GM18873 (cell line): ENCODE measurements at regions not wholly inside any gene's neighbourhood (a gene's known extent, or its start where the extent isn't known, plus 50 kb on each side); places are given as distances from the start of the nearest gene placed in this dataset.

Experiments used
- ATAC-seq: cut with Tn5 transposase; IDR thresholded peaks from one replicate; pipeline ENCODE4 v1.9.1; 2021; ENCODE audit warnings: mild to moderate bottlenecking, moderate library complexity, moderate number of reproducible peaks; ENCODE audit not compliant: unreplicated experiment, low FRiP score

DNA sequence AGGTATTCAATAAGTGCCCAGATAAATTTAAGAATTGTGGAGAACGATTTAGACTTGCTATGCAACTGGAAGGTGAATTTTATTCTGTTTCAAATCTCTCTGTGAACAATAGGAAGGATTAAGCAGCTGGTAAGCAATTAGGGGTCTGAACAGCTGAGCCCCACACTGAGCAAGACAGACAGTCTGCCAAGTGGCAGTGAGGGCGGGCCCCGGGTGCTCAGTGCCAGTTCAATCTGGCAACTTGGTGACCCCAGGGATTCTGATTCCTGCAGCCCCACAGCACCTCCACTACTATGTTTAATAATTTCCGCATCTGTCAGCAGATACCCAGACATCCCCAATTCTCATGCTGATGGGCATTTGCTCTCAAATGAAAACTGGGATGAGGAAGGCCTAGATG, 317.3 kb downstream of the PPP1R2C start:
- ATAC-seq, result no peak

DNA sequence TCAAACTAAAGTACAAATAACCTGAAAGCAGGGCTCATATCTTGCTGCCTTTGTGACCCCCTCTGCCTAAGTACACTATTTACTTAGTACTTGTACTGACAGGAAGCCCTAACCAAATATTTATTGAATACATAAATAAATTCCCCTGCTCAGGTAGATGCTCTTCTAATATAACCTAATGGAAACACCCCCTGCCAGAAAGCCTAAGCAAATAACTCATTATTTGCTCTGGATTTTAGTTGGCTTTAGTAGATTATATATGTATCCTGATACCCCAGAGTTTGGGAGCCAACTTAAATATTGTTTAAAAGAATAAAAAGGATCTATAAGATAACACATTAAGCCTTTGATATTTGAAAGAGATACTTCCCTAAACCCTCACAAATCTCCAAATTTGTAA, 318.2 kb downstream of the PPP1R2C start:
- ATAC-seq, result no peak

DNA sequence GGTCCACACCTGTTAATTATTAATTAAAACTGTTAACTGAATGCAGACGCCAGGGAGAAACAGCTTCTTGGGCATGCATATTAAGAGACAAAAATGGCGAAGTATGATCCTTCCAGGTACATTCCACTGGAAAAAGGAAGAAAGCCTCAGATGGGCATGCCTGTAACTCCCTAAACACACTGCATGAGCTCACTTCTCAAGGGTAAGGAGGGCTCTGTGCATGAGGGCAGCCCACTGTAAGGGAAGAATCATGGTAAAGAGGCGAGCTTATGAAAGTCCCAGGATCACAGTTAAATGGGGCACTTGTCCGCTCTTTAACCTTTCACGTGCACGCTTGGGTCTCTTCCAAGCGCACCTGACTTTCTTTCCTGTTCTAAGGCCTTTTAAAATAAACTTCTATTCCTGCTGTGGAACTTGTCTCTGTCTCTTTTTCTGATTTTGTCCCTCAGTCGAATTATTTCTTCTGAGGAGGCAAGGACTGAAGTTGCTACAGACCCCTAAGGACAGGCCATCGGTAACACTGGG, 321.7 kb downstream of the PPP1R2C start:
- ATAC-seq, result no peak

DNA sequence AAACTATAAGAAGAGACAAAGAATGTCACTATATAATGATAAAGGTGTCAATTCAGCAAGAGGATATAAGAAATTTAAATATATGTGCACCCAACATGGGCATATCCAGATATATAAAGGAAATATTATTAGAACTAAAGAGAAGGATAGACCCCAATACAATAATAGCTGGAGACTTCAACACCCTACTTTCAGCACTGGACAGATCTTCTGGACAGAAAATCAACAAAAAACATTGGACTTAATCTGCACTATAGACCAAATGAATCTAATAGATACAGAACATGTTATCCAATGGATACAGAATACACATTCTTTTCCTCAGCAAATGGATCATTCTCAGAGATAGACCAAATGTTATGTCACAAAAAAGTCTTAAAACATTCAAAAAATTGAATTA, 327.7 kb downstream of the PPP1R2C start:
- ATAC-seq, result no peak

DNA sequence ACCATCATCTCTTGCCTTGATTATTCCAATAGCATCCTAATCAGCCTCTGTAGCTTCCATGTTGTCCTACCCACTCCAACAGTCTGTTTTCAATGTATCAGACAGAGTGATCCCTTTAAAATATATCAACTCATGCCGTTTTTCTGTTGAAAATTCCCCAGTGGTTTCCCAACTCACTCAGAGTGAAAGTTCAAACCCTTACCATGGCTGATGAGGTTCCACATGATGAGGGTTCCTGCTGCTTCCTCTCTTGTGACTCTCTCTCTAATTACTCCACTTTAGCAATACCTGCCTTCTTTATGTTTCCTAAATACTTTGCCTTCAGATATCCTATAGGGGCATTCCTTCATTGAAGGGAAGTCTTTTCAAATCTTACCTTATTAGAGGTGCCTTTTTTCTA, 334.7 kb downstream of the PPP1R2C start:
- ATAC-seq, result no peak

DNA sequence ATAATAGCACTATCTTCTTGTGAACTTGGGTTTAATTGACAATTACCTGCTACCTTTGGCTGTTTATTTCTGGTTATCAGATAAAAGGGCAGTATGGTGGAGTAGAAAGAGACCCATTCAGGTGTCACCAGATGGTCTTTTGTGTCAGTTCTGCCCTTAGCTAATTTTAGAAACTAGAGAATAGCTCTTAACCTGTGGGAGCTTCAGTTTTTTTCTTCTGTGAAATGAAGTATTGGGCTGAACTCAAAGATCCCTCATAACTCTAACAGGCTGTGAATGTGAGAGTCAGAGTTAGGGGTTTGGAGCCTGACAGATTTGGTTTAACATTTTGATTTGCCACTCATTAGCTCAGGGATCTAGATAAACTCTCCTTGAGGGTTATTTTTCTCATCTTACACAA, 335.2 kb downstream of the PPP1R2C start:
- ATAC-seq, result peak; percentile 47

DNA sequence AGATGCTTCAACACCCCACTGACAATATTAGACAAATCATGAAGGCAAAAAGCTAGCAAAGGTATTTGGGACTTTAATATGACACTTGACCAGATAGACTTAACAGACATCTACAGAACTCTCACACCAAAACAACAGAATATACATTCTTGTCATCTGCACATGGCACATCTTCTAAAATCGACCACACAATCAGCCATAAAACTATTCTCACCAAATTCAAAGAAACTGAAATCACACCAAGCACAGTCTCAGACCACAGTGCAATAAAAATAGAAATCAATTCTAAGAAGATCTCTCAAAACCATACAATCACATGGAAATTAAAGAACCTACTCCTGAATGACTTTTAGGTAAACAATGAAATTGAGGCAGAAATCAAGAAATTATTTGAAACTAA, 340.8 kb downstream of the PPP1R2C start:
- ATAC-seq, result no peak

DNA sequence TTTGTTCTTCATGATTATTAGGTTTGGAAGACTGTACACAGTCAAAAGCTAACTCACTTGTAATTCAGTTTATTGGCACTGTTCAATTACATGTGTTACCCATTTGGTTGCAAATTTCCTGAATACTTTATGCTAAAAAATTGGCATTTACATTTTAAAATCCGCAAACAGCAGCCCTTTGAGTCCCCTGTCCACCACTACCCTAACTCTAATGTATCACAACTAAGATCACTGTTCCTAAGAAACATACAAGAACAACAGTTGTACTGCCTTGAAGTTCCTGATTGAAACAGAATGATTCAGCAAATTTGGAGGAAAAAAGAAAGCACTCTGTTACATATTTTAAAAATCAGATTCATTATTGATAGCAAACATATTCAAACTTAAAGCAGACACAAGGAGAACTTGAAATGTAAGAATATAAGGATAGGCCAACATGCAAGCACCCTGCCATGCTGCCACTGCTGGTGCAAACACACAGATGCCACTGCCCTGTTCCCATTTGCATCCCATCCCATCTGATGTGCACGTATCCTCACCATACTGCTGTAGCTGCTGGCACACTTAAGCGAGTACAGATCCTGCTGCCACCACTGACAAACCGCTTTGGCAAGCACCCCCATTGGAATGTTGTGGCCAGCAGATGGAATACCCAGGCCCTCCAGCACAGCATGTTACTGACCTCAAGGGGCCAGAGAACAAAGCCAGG, 343.4 kb downstream of the PPP1R2C start:
- ATAC-seq, result no peak

DNA sequence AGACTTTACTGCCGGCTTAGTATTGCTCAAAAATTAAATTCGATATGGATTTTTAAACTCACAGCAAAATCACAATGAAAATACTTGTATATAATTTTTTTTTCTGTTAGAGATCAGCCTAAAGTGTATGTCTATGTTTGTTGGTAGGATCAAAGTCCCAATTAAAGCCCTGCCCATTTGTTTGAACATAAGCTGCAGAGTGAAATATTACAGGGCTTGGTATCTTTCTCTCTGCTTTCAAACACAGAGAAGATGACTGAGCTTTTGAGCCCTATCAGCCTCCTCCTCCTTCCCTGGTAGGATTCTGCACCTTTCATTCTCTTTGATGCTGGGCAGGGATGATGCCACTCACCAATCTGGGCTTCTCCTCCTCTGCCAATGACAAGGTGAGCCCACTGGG, 345.4 kb downstream of the PPP1R2C start:
- no peak for ATAC-seq

DNA sequence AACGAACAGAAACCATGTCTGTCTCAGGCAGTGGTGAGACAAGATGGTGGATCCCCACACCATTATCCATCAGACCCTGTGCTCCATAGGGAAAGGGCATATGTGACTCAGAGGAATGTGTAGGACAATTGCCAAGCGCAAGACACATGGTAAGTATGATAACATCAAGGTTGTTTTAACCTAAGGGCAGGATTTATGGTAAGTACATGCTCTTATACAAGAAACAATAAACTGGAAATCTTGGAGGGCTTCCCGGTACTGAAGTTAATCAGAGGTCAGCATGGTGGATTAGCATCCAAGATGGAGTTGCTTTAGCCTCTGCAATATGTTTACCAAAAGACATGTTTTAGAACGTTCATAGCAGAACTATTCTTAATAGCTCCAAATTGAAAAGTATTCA, 355.0 kb downstream of the PPP1R2C start:
- no peak for ATAC-seq

DNA sequence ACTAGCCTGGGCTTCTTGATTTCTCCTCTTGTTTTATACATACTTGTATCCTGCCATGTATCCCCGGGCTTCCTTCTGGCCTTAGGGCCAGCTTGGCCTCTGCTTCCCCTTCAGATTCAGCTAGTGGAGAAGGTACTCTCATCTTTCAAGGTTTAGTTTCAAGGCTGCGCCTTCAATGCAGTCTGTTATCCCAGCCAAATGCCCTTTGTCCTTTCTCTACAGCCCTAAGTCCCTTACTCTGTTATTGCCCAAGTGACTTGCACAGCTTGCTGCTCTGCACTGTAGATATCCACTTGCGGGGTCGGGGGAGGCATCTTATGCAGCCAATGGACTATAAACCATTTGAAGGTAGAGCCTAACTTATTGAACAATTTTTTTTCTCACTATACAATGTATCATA, 357.5 kb downstream of the PPP1R2C start:
- ATAC-seq, result no peak

DNA sequence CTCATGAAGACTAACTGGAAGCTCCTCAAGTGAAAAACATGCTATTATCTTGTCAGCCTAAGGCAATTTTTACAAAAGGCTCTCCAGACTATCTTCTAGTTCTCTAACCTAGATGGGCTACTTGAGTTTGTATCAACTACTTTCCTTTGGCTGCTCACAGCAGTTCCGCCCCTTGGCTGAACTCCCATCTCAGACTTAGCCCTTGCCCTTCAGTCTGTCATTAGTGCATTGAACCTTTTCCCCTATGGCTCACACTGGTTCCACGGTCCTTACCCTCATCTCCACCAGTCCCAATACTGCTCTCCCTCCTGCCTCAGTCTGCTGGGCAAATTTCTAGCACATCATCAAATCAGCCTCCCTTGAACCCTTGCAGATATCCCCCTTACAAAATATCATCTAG, 362.3 kb downstream of the PPP1R2C start:
- ATAC-seq, result no peak

DNA sequence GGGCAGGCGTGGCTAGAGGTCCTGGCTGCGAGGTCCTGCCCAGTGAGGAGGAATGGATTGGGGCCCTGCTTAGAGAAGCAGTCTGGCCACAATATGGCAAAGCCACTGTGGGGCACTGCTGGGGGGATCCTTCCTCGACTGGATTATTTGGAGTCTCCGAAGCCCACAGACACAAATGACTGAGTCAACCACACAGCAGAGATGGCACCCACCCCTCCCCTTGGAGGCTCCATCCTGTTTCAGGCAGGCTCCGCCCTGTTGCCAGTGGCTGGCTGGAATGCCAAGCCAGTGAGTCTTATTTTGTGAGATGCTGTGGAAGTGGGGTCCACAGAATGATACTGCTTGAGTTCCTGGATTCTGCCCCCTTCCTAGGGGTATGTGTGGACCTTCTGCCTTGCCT, 363.9 kb downstream of the PPP1R2C start:
- ATAC-seq, result no peak

DNA sequence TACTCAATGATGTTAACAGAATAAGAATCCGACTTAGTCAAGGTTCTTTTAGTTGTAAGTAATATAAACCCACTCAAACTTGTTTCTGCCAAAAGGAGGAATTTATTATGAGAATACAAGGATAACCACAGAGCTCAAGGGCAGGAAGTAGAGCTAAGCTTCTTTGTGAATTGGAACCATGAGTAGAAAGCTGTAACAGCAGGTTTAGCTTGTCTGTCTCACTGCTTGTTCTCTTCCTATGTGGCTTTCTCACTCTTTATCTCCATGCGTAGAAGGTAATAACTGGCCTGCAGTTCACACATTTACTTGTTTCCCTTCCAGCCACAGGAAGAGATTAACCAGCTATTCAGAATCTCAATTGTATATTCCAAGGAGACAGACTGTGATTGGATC, 378.3 kb downstream of the PPP1R2C start:
- ATAC-seq, result no peak

DNA sequence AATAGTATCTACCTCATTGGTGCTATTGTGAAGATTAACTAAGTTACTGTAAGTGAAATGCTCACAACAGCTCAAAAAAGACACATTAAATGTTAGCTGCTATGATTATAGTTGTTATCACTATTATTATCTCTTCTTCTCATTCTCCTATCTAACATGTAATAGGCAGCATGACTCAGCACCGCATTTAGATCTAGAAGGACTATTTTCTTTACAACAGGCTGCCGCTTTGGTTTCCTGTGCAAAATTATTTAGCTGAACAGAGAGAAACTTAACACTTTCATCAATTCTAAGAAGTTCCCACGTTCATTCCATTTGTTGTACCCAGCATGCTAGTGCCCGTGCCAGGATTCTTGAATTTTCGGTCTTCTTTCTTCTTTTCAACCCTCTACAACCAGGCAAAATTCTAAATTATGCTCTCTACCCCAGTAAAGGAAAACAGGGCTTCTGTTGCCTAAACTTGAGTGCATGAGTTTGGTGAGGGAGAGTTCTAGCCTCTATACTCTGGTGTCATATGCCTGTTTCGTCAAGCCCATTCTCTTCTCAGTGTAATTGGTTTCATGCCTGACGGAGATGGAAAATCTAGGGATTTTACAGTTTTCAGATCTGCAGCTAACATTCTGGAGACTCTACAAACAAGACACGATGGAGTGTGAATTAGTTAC, 378.9 kb downstream of the PPP1R2C start:
- ATAC-seq, result no peak

DNA sequence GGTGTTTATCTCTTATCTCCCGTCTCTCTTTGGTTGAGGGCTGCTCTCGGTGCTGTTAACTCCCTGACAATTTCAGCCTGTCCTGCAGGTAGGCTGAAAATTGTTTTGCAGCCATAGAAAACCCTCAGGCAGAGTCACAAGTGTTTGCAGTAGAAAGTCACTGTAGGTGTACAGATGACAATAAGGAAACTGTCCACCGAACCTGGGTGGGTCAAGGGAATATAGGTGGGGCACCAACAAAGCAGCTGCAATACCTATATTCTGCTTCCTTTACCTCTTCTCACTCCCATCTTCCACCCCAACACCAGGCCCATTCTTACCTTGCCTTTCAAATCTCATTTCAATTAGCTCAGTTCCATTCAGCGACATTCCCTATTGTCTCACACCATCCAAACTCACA, 381.8 kb downstream of the PPP1R2C start:
- ATAC-seq, result no peak

DNA sequence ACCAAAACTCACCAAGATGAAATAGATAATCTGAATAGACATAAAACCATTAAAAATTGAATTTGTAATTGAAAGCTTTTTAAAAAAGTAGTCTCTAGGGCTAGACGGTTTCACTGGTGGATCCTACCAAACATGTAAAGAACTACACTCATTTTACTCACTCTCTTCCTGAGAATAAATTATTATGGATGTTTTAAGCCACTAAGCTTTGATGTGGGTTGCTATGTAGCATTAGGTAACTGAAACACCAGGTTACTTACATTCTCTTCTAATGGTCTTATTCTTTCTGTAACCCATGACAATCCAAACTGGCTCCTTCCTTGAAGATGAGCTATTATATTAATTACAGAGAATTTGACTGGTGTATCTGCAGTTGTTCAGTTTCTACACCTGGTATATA, 385.1 kb downstream of the PPP1R2C start:
- no peak for ATAC-seq

DNA sequence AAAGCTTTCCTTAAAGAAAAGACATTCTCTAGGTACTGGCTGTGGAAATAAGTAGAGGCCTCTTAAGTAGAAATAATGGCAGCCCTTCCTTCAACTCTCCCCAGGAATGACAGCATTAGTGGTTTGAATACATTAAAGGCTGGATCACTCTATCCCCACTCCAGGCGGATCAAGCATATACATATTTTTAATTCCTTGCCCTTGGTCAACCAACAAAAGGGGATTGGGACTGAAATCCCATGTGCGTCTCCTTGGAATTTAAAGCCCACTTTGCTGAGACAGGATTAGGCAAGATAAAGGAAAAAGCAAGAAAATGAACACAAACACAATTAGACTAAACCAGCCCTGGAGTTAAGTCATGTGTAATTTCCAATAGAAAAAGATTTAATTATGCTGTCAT, 391.3 kb downstream of the PPP1R2C start:
- ATAC-seq, result no peak

DNA sequence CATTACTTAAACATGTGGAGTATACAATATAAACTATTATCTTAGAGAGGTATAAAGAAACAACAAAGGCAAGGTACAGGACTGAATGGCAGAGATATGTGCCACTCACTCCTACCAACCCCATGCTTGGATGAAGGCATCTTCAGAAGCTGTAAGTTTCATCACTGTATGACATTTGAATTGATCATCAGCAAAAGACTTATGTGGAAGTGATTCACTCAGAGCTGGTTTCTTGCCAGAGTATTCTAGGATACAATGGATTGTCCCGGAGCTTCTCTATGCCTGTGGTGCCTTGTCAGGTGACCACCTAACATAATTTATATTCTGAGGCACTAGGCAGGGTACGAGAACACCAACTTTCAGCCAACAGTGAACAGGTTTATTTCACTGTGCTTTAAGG, 392.2 kb downstream of the PPP1R2C start:
- no peak for ATAC-seq

DNA sequence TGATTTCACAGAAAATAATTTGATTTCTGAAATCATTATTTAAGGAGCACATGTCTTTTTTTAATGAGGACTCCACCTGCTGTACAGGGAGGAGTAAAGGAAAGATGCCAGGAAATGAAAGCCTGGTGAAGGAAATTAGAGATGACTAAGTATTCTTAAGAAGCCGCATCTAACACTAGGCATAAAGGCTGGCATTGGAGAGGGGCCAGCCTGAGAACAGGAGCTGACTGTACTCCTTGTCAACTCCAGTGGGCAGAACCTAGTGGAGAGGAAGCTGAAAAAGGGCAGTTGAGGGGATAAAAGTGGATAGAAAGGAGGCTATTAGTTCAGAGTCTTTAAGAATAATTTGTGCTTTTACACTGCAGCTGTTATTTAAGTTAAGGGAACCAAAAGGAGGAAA, 393.0 kb downstream of the PPP1R2C start:
- ATAC-seq, result no peak

DNA sequence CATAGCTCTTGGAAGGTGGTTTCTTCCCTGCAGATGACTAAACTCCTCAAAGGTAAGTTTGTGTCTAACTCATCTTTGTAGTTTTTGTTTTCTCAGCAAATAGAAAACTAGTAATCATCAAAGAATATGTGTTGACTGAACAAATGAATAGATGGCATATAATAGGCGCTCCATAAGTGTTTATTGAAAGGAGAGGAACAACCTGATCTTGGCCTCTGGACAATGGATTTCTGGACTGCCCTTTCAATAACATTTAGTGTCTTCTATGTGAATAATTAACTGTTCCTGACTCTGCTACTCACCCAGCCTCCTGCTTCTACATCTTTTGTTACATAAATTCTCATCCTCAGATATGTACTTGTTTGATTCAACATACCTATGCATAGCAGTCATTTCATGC, 399.1 kb downstream of the PPP1R2C start:
- ATAC-seq, result no peak

DNA sequence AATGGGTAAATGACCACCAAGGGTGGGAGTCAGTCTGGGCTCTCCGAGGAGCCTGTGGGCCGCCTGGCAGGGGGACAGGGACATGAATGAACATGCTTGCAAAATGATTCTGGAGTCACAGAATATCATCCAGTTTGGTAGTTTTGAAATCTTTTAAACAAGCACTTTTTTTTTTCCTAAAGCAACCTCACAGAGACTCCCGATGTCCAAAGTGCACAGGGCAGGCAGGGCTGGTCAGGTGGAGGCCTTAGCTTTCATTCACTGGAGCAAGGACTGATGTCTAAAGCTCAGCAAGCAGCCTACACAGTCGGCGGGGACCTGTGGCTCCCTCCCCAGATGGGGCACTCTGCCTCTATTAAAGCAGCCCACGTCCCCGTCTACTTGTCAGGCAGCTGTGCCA, 402.9 kb downstream of the PPP1R2C start:
- ATAC-seq, result no peak
